ENCODE measurements at regions not wholly inside any gene's neighbourhood (a gene's known extent, or its start where the extent isn't known, plus 50 kb on each side); places are given as distances from the start of the nearest gene placed in this dataset.
"Not testable (repeated sequence)": the region's sequence is repeated elsewhere in the genome, so short reads cannot be mapped to it uniquely, and the experiment has no call there.

DNA sequence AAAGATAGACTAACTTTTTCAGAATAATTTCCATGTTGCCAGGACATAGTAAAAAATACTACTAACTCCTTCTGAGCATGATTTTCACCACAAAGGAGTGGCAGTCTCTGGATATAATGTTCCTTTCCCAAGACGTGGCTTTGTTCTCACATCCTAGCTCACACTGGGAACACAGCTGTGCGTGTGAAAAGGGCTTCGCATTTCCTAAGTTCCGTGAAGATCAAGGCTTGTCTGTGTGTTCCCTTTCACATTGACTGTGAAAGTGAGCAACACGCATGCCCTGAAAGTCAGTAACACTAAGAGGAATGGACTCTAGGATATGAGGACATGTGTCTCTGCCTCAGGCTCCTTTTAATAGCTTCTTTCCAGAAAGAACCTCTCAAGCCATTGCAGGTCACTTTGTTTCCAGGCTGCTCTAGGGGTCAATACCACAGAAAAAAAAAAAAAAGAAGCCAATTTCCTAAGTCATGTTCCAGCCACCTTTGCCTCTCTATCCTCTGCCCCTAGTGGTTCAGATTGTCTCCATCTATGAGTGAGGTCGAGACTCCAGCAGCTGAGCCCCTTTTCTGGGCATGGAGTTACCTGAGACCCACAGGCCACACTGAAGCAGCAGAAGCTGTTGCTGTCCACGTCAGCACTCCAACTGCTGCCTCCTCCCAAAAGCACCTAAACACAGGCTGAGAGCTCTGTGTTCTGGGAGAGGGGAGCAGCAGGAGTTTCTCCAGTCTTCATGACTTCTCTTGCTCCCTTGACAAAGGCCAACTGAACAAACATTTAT lies 355.9 kb downstream of the RSL24D1 start:
- DNase-seq, result no peak

DNA sequence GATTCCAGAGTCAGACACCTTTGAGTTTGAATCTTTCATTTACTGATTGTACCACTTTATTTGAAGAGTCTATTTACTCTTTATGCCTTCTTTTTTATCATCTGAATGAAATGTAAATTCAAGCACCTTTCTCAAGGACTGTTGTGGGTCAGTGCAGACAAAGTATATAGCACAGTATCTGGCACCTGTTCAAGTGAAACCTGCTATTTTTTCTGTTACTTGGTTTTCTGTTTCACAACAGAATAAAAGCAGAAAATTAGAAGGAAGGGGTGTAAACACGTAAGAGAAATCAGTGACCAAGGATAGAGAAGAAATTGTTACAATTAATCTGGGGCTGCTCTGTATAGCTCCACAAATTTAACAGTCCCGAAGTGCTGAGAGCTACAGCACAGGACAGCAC lies 357.4 kb downstream of the RSL24D1 start:
- no peak for DNase-seq

DNA sequence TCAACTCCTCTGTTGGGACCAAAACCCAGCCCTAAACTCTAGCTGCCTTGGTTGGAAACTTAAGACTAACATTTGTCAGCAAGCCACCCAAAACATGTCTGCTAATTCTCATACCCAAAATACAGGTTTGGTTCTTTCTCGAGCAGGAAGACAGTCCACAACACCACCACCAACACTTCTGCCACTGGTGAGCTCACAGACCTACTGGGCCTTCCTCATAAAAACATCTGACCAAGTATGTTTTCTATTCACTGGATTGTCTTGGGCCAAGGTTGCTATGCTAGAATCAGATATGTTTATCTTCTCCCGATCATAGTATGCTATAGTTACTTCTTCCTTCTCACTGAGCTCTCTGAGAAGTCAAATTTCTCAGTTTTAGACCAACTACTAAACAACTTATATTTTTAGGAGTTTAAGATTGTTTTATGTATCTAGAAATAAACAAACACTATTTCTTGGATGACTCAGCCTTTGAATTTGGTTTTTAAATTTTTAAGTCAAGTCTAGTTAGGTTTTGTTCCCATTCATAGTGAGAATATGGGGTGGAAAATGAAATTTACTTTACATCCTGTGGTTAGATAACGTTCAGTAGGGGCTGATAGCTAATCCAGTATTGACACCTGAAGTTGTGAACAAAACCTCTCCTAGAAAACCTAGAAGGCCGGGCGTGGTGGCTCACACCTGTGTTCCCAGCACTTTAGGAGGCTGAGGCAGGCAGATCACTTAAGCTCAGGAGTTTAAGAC lies 360.5 kb downstream of the RSL24D1 start:
- no peak for DNase-seq

DNA sequence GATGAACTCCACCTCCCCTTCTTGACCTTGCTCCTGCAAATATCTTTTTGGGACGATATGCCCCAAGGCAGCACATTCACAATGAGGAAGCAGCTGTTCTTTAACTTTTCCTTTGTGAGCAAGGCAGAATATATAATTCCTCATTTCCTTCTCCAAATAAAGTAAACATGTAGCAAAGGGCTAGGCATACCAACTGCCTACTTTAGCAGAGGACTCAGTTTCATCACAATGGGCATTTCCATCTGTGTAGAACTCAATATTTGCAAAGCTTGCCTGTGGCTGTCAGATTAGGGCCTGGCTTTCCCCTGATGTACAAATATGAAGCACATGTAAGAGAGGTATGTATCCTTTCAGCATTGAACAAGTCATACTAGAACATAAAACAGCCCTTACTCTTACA lies 366.9 kb downstream of the RSL24D1 start:
- DNase-seq, result no peak

DNA sequence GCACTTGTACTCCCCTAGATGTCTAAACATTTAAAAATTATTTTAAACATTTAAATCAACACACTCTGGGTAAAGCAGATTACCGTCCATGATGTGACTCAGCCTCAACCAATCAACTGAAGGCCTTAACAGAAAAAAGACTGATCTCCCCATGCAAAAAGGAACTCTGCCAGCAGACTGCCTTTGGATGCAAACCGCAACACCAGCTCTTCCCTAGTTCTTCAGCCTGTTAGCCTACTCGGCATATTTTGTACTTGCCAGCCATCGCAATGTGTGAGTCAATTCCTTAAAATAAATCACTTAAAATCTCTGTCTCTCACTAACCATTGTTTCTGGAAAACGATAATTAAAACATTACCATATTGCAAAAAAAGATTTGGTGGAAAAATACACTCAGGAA lies 375.9 kb downstream of the RSL24D1 start:
- DNase-seq, result no peak

DNA sequence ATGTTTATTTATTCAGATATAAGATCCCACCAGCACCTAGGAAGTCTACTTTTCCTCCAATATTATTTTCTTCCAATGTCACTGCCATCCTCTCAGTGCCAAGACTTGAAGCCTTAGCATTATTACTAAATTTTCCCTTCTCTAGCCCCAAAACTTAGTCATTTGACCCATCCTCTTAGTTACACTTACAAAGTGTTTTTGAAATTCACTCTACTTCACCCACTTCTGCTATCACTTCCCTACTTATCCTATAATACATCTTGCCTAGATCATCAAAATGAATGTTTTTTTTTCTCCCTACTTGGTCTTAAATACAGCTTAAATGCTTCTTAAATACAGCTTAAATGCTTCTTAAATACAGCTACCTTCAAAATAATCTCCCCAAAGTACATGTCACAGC lies 376.6 kb downstream of the RSL24D1 start:
- no peak for DNase-seq

DNA sequence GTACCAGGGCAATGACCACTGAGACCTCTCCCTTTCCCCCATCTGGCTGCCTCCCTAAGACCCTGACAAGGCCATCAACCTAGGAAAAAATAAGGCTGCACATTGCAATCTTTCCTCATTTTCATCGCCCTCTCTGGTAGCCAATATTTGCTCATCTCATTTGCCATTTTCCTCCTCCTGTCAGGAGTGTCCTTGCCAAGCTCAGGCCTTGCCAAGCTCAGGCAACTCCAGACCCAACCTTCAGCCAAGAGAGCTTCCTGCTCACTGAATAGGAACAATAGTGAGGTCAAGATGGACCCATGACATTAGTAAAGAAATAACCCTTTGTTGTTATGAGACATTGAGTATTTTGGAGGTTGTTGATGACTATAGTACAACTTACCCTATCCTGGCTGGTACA lies 380.3 kb downstream of the RSL24D1 start:
- no peak for DNase-seq

DNA sequence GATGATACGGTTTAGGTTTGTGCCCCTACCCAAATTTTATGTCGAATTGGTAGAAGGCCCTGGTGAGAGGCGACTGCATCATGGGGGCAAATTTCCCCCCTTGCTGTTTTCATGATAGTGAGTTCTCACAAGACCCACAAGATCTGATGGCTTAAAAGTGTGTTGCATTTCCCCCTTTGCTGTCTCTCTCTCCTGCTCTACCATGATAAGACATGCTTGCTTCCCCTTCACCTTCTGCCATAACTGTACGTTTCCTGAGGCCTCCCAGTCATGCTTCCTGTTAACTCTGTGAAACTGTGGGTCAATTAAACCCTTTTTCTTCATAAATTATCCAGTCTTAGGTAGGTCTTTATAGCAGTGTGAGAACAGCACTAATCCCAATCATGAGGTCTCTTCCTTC lies 381.2 kb downstream of the RSL24D1 start:
- no peak for DNase-seq

DNA sequence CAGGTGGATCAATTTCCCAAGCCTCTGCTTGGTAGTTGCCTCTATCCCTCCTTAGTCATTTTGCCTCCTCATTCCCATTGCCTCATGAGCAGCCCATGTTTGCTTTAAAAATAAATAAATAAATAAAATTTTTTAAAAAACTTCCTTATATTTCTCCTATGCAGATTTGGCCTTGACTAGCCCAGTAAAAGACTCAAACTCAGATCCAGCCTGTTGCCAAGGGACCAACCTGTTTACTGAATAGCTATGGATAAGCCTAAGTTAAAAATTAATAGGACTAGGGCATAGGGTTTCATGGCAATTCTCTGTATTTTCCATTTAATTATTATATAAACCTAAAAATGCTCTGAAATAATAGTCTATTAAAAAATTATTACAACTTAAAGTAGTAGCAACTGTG lies 384.4 kb downstream of the RSL24D1 start:
- no peak for DNase-seq

DNA sequence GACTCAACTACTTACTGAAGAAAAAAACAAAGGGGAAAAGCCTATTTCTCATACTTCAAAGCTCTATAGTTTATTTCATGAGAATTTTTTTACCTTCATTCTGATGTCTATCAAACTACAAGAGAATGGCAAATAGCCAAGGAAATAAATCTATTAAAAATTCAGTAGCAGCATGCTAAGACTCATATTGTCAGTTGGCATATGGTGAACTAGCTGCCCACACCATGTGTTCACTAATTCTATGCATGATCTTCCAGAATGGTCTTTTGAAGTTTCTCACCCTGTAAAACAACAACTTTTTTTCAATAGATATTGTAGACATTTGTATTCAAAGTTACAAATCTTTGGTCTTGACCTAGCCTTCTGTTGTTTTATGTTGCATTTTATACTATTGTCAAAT lies 386.2 kb downstream of the RSL24D1 start:
- no peak for DNase-seq

DNA sequence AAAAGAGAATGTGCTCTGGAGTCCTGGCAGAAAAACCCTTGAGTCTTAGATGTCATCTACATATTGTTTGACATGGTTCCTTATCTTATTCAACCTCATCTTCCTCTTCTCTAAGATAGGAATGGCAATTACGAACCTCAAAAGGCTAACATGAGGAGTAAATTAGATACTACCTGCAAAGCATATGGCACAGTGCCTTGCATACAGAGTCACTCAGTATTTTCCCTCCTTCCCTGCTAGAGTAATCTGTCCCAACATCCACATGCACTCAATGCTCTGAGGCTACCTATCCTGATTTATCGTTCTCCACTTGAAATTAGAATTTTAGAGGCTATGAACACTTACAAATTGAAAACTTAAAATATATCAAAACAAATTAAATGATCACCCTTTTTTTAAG lies 386.7 kb downstream of the RSL24D1 start:
- DNase-seq, result no peak

DNA sequence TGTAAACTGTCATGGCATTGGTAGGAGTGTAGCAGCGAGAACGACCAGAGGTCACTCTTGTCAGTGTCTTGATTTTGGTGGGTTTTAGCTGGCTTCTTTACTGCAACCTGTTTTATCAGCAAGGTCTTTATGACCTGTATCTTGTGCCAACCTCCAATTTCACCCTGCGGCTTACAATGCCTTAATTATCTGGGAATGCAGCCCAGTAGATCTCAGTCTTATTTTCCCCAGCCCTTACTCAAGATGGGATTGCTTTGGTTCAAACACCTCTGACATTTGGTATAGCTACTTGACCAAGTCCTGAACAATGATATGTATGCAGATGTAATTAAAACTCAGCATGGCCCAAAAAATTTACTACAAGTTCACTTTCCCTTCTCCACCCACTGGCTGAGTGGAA lies 388.4 kb downstream of the RSL24D1 start:
- DNase-seq, result no peak

DNA sequence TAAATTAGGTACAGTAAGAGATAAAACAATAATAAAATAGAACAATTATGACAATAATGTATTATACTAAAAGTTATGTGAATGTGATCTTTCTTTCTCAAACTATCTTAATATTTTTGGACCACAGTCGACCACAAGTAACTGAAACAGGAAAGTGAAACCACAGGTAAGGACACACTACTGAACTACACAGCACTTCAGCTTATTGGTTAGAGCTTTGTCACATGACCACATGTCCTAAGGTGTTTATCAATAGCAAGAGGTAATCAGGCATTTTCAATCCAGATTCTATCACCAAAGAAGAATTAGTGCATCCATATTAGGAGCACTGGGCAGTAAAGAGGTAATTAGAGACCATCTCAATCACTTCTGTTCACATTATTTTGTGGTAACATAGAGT lies 392.8 kb downstream of the RSL24D1 start:
- no peak for DNase-seq

DNA sequence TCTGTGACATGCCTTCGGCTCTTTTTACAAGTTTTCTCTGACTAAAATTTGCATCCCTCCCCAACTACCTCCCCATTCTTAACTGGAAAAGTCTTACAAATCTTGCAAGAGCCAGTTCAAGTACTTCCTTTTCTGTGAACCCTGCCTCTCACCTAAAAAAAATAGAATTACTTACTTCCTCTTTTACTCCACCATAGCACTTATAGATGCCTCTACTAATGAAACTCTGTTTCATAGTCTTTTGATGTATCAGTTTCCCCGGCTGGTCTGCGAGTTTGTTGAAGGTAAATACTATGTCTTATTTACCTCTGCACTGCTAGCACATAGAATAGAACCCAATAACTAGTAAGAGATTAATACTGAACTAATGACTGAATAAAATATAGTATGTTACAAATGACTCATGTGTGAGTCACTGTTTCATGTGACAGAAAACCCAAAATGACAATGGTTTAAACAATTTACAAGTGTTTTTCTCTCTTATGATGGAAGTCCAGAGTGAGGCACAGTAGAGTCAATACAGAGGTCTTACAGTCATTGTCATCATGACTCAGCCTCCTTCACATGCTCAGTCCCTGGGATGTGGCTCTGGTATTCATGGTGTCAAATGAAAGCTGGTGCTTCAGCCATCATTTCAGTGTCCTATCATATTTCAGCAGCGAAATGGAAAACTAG lies 393.5 kb downstream of the RSL24D1 start:
- DNase-seq, result no peak

DNA sequence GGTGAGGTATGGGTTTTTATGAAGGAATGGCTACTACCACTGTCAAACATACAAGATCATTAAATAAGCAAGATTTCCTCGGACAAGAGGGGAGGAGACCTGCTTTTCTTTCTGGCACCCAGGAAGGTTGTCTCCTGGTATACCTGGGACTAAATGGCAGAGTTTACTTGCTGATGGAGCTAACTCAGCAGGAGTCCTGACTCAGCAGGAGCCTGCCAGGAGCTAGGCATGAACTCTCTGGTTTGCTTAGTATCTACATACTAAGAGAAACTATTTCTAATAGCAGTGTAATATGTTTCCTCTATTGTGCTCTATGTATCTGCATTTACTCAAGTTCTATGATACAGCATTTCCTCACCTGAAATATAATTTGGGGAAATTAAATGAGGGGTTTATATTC lies 404.2 kb downstream of the RSL24D1 start:
- no peak for DNase-seq

DNA sequence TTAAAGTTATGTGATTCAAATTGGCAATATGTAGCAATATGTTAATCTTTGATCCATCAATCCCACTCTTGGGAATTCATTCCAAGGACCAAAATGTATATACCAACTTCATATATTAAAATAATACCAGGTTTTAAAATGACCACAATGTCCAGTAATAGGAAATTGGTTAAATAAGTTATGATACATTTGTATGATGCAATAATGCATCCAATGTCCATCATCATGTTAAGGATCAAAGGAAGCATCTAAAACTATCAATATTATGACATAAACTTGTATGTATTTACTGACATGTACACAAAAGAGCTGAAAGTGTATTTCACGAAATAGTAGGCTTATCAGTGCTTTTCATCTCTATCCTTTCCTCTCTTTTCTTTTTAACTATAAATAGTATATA lies 406.0 kb downstream of the RSL24D1 start:
- no peak for DNase-seq

DNA sequence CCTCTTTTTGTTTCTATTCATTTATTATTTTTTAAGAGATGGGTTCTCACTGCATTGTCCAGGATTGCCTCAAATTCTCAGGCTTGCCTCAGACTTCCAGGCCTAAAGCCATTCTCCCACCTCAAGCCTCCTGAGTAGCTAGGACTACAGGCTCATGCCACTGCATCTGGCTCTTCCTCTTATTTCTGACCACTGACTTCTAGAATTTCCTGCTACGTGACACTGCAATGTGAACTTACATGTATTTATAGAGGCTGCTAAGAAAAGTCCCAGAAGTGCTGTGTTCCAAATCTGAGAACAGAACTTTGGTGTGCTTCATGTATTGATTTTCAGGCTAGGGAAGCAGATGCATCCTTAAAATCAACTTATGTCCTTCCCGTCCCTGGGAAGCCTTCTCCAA lies 407.4 kb downstream of the RSL24D1 start:
- DNase-seq, result no peak

DNA sequence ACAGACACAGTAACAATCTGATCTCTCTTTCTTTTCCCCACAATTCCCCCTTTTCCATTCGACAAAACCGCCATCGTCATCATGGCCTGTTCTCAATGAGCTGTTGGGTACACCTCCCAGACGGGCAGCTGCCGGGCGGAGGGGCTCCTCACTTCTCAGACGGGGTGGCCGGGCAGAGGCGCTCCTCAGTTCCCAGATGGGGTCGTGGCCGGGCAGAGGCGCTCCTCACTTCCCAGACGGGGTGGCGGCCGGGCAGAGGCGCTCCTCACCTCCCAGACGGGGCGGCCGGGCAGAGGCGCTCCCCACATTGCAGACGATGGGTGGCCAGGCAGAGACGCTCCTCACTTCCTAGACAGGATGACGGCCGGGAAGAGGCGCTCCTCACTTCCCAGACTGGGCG lies 415.5 kb downstream of the RSL24D1 start:
- DNase-seq, result not testable (repeated sequence)

DNA sequence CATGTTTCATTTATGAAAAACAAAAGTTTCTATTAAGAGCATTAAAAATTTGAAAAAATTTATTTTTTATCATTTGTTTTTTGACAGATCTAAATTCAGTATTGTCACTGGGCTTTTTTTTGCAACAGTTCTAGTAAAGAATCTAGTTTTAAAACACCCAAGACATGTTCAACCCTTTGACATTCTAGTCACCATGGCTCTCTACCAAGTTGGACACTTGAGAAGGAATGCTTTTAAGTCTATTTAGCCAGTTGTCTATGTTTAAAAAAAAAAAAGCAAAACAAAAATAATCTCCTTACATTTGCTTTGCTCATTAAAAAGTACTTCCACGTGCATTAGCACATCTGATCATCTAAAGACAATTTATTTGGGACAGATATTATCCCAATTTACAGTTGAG lies 417.5 kb downstream of the RSL24D1 start:
- DNase-seq, result no peak

DNA sequence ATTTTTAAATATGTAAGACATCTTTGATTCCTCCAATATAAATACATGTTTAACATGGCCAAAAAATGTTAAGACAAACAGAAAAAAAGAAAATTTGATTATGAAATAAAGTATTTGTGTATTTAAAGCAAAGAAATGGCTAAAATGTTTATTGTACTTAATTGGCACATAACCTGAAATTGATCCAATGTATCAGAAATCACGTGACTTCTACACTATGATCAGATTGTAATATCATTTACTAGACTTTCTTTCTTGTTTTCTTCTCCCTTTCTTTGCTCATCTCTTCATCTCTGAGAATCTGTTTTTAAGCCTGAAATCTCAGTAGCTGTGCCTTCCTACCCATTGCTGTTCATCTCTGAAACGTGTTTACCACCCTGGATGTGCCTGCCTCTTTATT lies 420.3 kb downstream of the RSL24D1 start:
- DNase-seq, result no peak

DNA sequence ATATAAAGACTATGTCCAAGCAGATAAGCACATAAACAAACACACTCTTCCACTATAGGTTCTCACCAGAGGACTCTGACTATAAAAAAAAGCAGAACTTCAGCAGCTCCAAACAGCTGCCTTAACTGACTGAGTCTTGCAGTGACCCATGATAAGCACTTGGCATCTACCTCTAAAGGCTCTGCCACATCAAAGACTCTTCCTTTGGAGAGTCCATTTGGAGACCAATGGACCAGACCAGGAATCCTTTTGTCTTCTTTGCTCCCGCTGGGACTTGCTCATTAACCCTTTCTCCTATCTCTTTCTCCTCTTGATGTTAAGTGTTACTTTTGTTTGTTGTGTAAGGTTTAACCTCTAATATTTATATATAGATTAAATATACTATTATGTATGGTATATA lies 424.1 kb downstream of the RSL24D1 start:
- DNase-seq, result no peak

DNA sequence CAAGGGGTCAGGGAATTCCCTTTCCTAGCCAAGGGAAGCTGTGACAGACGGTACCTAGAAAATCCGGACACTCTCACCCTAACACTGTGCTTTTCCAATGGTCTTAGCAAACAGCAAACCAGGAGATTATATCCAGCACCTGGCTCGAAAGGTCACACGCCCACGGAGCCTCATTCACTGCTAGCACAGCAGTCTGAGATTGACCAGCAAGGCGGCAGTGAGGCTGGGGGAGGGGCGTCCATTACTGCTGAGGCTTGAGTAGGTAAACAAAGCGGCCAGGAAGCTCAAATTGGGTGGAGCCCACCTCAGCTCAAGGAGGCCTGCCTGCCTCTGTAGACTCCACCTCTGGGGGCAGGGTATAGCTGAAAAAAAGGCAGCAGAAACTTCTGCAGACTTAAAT lies 447.3 kb downstream of the RSL24D1 start:
- DNase-seq, result not testable (repeated sequence)

DNA sequence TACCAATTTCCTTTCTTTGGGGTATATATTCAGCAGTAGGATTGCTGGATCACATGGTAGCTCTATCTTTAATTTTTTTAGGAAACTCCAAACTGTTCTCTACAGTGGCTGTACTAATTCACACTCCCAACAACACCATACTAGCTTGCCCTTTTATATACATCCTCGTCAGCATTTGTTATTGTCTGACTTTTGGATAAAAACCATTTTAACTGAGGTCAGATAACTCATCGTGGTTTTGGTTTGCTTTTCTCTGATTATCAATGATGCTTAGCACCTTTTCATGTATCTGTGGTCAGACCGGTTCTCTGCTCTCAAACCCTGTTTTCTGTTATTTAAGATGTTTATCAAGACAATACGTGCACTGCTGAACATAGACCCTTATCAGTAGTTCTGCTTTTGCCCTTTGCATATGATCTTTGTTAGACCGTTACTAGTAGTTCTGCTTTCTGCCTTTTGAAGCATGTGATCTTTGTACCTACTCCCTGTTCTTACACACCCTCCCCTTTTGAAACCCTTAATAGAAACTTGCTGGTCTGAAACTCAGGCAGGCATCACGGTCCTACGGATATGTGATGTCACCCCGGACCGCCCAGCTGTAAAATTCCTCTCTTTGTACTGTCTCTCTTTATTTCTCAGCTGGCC lies 474.3 kb downstream of the RSL24D1 start:
- DNase-seq, result no peak

DNA sequence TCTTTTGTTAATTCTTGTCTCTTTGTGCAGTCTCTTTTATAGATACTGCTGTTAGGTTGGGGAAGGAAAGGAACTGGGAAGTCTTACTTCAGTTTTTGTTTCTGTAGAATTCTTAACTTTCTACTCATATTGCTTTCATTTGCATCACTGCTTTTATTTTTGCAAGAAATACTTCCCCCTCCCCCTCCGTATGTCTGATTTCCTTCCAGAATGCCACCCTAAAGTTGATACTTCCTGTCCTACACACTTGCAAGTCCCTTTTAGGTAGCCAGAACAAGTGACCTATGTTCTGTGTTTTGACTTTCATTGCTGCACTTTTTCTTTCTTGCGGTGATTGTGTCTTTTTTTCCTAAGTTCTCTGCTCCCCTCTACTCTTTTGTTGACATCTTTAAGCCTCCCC lies 477.4 kb downstream of the RSL24D1 start:
- no peak for DNase-seq

Measured in femur (tissue), 1 donor.